Natural killer cell (primary cell): ENCODE measurements at regions not wholly inside any gene's neighbourhood (a gene's known extent, or its start where the extent isn't known, plus 50 kb on each side); places are given as distances from the start of the nearest gene placed in this dataset.

Experiments used
- ATAC-seq, 3 donors: fragments of 150-1000 bp in 2 of 3; fragments of 200-7000 bp in 1 of 3; cut with Tn5 transposase; 1 replicate in 1 of 3; 2 replicates in 2 of 3; pipeline ENCODE4 v1.10.0; 2021; ENCODE audit warnings: mild to moderate bottlenecking in 2 of 3, moderate library complexity in 2 of 3
- DNase-seq, 2 donors: peaks; one replicate each; pipeline versions ENCODE4 v3.0.0 to v3.0.0-alpha.2; 2013 to 2021; ENCODE audit warnings: mixed read lengths in 1 of 2
- H3K27ac ChIP-seq: one replicate; pipeline ENCODE4 v1.5.1; 2013; ENCODE audit warnings: mild to moderate bottlenecking, low read length
- H3K27me3 ChIP-seq: one replicate; pipeline ENCODE4 v1.6.1; 2013; ENCODE audit warnings: low read length; ENCODE audit not compliant: control insufficient read depth, insufficient read depth
- H3K36me3 ChIP-seq: one replicate; pipeline ENCODE4 v1.6.1; 2013; ENCODE audit warnings: low read length; ENCODE audit not compliant: control insufficient read depth, insufficient read depth
- H3K4me1 ChIP-seq: one replicate; pipeline ENCODE4 v1.6.1; 2013; ENCODE audit warnings: low read length; ENCODE audit not compliant: control insufficient read depth, insufficient read depth
- H3K4me3 ChIP-seq: one replicate; pipeline ENCODE4 v1.5.1; 2013; ENCODE audit warnings: low read length
- H3K9me3 ChIP-seq: one replicate; pipeline ENCODE4 v1.6.1; 2013; ENCODE audit warnings: low read length; ENCODE audit not compliant: control insufficient read depth, insufficient read depth
- H3K27ac Mint-ChIP-seq, 2 donors: one replicate each; pipeline ENCODE4 v1.8.0; 2022; ENCODE audit warnings: mild to moderate bottlenecking in 2 of 2, mixed read lengths in 2 of 2, moderate library complexity in 1 of 2
- H3K27me3 Mint-ChIP-seq, 2 donors: one replicate each; pipeline ENCODE4 v1.8.0; 2022; ENCODE audit warnings: low read depth in 2 of 2, mixed read lengths in 2 of 2
- H3K36me3 Mint-ChIP-seq: one replicate; pipeline ENCODE4 v1.8.0; 2022; ENCODE audit warnings: mixed read lengths
- H3K4me1 Mint-ChIP-seq, 2 donors: one replicate each; pipeline ENCODE4 v1.8.0; 2022; ENCODE audit warnings: mixed read lengths in 2 of 2
- H3K4me3 Mint-ChIP-seq: one replicate; pipeline ENCODE4 v1.8.0; 2022; ENCODE audit warnings: mild to moderate bottlenecking, moderate library complexity, mixed read lengths
- H3K9me3 Mint-ChIP-seq, 2 donors: one replicate each; pipeline ENCODE4 v1.8.0; 2022; ENCODE audit warnings: mixed read lengths in 2 of 2
- WGBS: methylation state at CpG from one replicate; pipeline ENCODE4 v1.1.7; 2013; ENCODE audit warnings: missing lambda C conversion rate; ENCODE audit not compliant: insufficient coverage; 5-methylcytosine and 5-hydroxymethylcytosine counted together
- intact Hi-C: fragments of 100-400 bp; cut with micrococcal nuclease; formaldehyde crosslinking; loops from one replicate; pipeline ENCODE4 v1.14.2; 2022
- TF ChIP-seq, protein P1 (sequence below): fragments of 200-600 bp; IDR thresholded peaks from one replicate; pipeline ENCODE4 v1.8.0; 2022; ENCODE audit warnings: antibody characterized with exemption

DNA sequence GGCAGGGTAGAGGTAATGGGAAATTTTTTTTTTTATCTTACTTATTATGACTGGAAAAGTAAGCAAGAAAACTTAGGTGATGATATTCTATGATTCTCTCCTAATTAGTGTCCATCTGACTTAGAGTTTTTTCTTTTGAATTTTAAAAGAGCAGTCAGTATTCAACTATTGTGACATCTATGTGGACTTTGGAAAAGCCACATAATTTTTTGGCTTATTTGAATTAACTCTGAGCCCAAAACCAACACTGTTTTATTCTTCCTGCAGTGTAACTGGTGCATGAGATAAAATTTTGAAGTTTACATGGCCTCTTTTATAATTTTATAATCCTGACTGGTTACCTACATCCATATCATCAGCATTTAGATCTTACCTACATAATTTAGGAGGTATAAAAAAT, 619.7 kb downstream of the EPM2A start:
- Histone ChIP-seq H3K4me3 (no peak overlapping the region), H3K9me3 (no peaks in the 10 kb centered on the region), H3K4me1 (no peaks in the 10 kb centered on the region), H3K27ac (no peak overlapping the region), H3K36me3 (no peaks in the 10 kb centered on the region), H3K27me3 (no peaks in the 10 kb centered on the region)
- H3K9me3 Mint-ChIP-seq = peaks cover 0 to 3% of the 10 kb centered on the region in 2 donors
- ATAC-seq (no peak), DNase-seq (no peak)
- no peaks in the 10 kb centered on the region for H3K36me3 Mint-ChIP-seq
- no peaks in the 10 kb centered on the region for H3K4me1 Mint-ChIP-seq
- peaks cover 0 to 8% of the 10 kb centered on the region in 2 donors for H3K27me3 Mint-ChIP-seq
- H3K27ac Mint-ChIP-seq = no peak overlapping the region
- intact Hi-C loops = no loop called here
- no peak overlapping the region for H3K4me3 Mint-ChIP-seq
- TF ChIP-seq, protein P1, sequence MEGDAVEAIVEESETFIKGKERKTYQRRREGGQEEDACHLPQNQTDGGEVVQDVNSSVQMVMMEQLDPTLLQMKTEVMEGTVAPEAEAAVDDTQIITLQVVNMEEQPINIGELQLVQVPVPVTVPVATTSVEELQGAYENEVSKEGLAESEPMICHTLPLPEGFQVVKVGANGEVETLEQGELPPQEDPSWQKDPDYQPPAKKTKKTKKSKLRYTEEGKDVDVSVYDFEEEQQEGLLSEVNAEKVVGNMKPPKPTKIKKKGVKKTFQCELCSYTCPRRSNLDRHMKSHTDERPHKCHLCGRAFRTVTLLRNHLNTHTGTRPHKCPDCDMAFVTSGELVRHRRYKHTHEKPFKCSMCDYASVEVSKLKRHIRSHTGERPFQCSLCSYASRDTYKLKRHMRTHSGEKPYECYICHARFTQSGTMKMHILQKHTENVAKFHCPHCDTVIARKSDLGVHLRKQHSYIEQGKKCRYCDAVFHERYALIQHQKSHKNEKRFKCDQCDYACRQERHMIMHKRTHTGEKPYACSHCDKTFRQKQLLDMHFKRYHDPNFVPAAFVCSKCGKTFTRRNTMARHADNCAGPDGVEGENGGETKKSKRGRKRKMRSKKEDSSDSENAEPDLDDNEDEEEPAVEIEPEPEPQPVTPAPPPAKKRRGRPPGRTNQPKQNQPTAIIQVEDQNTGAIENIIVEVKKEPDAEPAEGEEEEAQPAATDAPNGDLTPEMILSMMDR = no peak

DNA sequence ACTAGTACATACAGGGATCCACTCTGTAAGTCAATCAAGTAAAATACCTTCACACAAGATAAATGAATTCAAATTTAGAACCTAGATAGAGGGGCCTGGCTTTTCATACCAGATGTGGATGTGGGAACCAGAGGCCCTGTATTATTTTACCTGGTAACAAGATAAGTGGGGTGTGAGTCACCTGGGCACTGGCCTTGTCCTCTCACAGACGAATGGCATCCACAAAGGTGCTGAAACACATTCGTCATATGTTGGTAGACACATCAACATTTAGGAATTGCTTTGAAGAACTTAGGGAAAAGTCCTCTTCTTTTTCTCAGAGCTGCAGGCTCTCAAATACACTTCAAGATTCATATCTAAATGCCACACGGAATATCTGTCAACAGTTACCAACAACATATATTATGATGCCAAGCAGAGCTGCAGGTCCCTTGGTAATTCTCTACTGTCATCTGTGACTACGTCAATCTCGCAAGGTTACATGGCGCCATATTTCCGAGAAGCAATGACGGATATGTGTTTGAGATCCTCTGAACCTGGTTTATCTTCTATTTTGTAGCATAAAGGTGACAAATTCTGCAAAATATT, 618.6 kb downstream of the EPM2A start:
- WGBS = 92% methylated on average over 8 of the region's 8 CpGs
- TF ChIP-seq, protein P1 = no peak
- H3K27me3 ChIP-seq = no peaks in the 10 kb centered on the region
- DNase-seq = no peak
- Mint-ChIP-seq H3K4me1 (no peaks in the 10 kb centered on the region), H3K27me3 (peaks cover 0 to 8% of the 10 kb centered on the region in 2 donors), H3K9me3 (peaks cover 0 to 3% of the 10 kb centered on the region in 2 donors), H3K27ac (no peak overlapping the region), H3K4me3 (no peak overlapping the region), H3K36me3 (no peaks in the 10 kb centered on the region)
- no peak for ATAC-seq
- no peaks in the 10 kb centered on the region for H3K9me3 ChIP-seq
- no peak overlapping the region for H3K27ac ChIP-seq
- intact Hi-C loops = no loop called here
- H3K36me3 ChIP-seq = no peaks in the 10 kb centered on the region
- H3K4me1 ChIP-seq = no peaks in the 10 kb centered on the region
- H3K4me3 ChIP-seq = no peak overlapping the region

DNA sequence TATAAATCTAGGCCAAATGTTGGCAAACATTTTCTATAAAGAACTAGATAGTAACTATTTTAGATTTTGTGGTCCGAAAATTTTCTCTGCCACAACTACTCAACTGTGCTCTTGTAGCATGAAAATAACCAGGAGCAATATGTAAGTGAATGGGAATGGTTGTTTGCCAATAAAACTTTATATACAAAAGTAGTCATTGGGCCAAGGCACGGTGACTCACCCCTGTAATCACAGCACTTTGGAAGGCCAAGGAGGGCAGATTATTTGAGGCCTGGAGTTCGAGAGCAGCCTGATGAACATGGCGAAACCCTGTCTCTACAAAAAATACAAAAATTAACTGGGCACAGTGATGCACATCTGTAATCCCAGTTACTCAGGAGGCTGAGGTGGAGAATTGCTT, 617.1 kb downstream of the EPM2A start:
- H3K4me3 ChIP-seq = no peak overlapping the region
- no peaks in the 10 kb centered on the region for H3K9me3 Mint-ChIP-seq
- no peaks in the 10 kb centered on the region for H3K36me3 Mint-ChIP-seq
- no peak overlapping the region for H3K4me3 Mint-ChIP-seq
- intact Hi-C loops = no loop called here
- H3K4me1 ChIP-seq = no peaks in the 10 kb centered on the region
- no peak overlapping the region for H3K27ac ChIP-seq
- DNase-seq (no peak), ATAC-seq (no peak)
- no peak overlapping the region for H3K27ac Mint-ChIP-seq
- no peaks in the 10 kb centered on the region for H3K36me3 ChIP-seq
- H3K4me1 Mint-ChIP-seq = no peaks in the 10 kb centered on the region
- H3K27me3 Mint-ChIP-seq = no peaks in the 10 kb centered on the region
- WGBS = 85% methylated on average over 3 of the region's 4 CpGs
- TF ChIP-seq, protein P1 = no peak
- H3K27me3 ChIP-seq = no peaks in the 10 kb centered on the region
- no peaks in the 10 kb centered on the region for H3K9me3 ChIP-seq

DNA sequence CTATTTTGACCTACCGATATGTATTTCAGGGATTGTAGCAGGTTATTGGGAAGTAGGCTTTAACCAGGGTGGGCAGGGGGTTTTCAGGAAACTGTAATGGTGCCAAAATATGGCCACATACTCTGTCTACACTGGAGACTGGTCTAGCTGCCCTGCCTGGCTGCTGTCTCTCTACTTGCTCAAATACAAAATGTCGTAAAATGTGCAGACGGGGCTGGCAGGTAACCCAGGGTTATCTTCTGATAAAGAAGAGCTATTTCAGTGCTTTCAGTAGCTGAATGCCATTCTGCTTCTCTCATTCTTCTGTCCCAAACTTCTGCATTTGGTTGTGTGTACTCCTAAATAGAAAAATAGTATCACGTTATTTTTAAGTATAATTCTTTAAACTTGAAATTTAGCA, 616.2 kb downstream of the EPM2A start:
- intact Hi-C loops = no loop called here
- Mint-ChIP-seq H3K36me3 (no peaks in the 10 kb centered on the region), H3K4me3 (no peak overlapping the region), H3K4me1 (no peaks in the 10 kb centered on the region), H3K27me3 (no peaks in the 10 kb centered on the region), H3K27ac (no peak overlapping the region), H3K9me3 (peaks cover 3 to 4% of the 10 kb centered on the region in 2 donors)
- Histone ChIP-seq H3K36me3 (no peaks in the 10 kb centered on the region), H3K27me3 (no peaks in the 10 kb centered on the region), H3K4me1 (no peaks in the 10 kb centered on the region), H3K27ac (no peak overlapping the region), H3K4me3 (no peak overlapping the region), H3K9me3 (no peaks in the 10 kb centered on the region)
- ATAC-seq (no peak), DNase-seq (no peak)
- 97% methylated on average over 2 of the region's 4 CpGs for WGBS
- TF ChIP-seq, protein P1 = no peak
